Mucosa of descending colon (tissue), 3 donors: ENCODE measurements at regions not wholly inside any gene's neighbourhood (a gene's known extent, or its start where the extent isn't known, plus 50 kb on each side); places are given as distances from the start of the nearest gene placed in this dataset.

Experiments
- ATAC-seq: fragments of 200-7000 bp; cut with Tn5 transposase; one replicate; pipeline ENCODE4 v1.9.1; 2020; ENCODE audit warnings: mild to moderate bottlenecking, moderate library complexity
- DNase-seq, 3 donors: peaks; one replicate each; pipeline ENCODE4 v3.0.0-alpha.2; 2020
- H3K36me3 ChIP-seq: fragments of 200-600 bp; one replicate; pipeline ENCODE4 v1.8.0; 2021; ENCODE audit warnings: low read depth, mild to moderate bottlenecking
- H3K4me1 ChIP-seq: fragments of 200-600 bp; one replicate; pipeline ENCODE4 v1.8.0; 2021; ENCODE audit warnings: low read depth, mild to moderate bottlenecking
- H3K4me3 ChIP-seq: fragments of 200-600 bp; one replicate; pipeline ENCODE4 v1.8.0; 2021; ENCODE audit warnings: mild to moderate bottlenecking
- H3K9me3 ChIP-seq: fragments of 200-600 bp; one replicate; pipeline ENCODE4 v1.8.0; 2021; ENCODE audit warnings: mild to moderate bottlenecking
- CTCF ChIP-seq: fragments of 200-600 bp; IDR thresholded peaks from one replicate; pipeline ENCODE4 v1.8.0; 2022; ENCODE audit warnings: antibody characterized with exemption, mild to moderate bottlenecking
- intact Hi-C, 2 donors: fragments of 100-400 bp; cut with DNase I in 1 of 2; cut with micrococcal nuclease in 1 of 2; formaldehyde crosslinking; loops; one replicate each; pipeline versions ENCODE4 v1.11.0 to v1.11.1; 2022; cut with DNase I, micrococcal nuclease
- donor health status: DM: no; HTN: no; CAD: no; lungs with moderate emphysema.
- donor health status: DM: no; HTN: no; CAD: no.
- donor health status: DM: no; HTN: yes; CAD: no.

GRCh38 chr2:177314722-177315264 lies 50.3 kb upstream of the NFE2L2 start:
- no peaks in the 10 kb centered on the region for H3K36me3 ChIP-seq
- no peak overlapping the region for H3K4me3 ChIP-seq
- intact Hi-C loops = no loop called here
- TF ChIP-seq CTCF = no peak
- no peaks in the 10 kb centered on the region for H3K4me1 ChIP-seq
- DNase-seq = no peak
- no peaks in the 10 kb centered on the region for H3K9me3 ChIP-seq
- no peak for ATAC-seq

GRCh38 chr2:177315364-177315763 lies 50.8 kb upstream of the NFE2L2 start:
- Histone ChIP-seq H3K9me3 (no peaks in the 10 kb centered on the region), H3K36me3 (no peaks in the 10 kb centered on the region), H3K4me1 (no peaks in the 10 kb centered on the region), H3K4me3 (no peak overlapping the region)
- intact Hi-C loops = no loop called here
- DNase-seq (no peak), ATAC-seq (no peak)
- TF ChIP-seq CTCF = no peak

- Histone ChIP-seq H3K9me3 (no peaks in the 10 kb centered on the region), H3K4me3 (no peak overlapping the region), H3K4me1 (no peaks in the 10 kb centered on the region), H3K36me3 (no peaks in the 10 kb centered on the region)
- peak; percentile 65 for ATAC-seq
- no peak for TF ChIP-seq CTCF
- intact Hi-C loops = no loop called here
- no peak for DNase-seq
These were observed 52.2 kb upstream of the NFE2L2 start for GRCh38 chr2:177316756-177317155.

GRCh38 chr2:177317443-177317842 lies 52.9 kb upstream of the NFE2L2 start:
- TF ChIP-seq CTCF = no peak
- no peak for ATAC-seq

GRCh38 chr2:177317857-177318256 lies 53.3 kb upstream of the NFE2L2 start:
- Histone ChIP-seq H3K4me3 (no peak overlapping the region), H3K4me1 (peaks cover 6% of the 10 kb centered on the region), H3K9me3 (no peaks in the 10 kb centered on the region), H3K36me3 (no peaks in the 10 kb centered on the region)
- DNase-seq (no peak), ATAC-seq (no peak)
- no peak for TF ChIP-seq CTCF
- intact Hi-C loops = no loop called here

More at GRCh38 chr2:177317443-177317842, 52.9 kb upstream of the NFE2L2 start:
- Histone ChIP-seq H3K36me3 (no peaks in the 10 kb centered on the region), H3K4me1 (peaks cover 4% of the 10 kb centered on the region), H3K9me3 (no peaks in the 10 kb centered on the region), H3K4me3 (no peak overlapping the region)
- DNase-seq = no peak
- intact Hi-C loops = no loop called here

GRCh38 chr2:177318613-177319012 lies 54.1 kb upstream of the NFE2L2 start:
- intact Hi-C loops = no loop called here
- Histone ChIP-seq H3K4me3 (no peak overlapping the region), H3K36me3 (no peaks in the 10 kb centered on the region), H3K9me3 (no peaks in the 10 kb centered on the region), H3K4me1 (peaks cover 14% of the 10 kb centered on the region)
- DNase-seq = no peak
- TF ChIP-seq CTCF = no peak
- no peak for ATAC-seq
